Thoracic aorta (tissue), 2 donors: ENCODE measurements at regions not wholly inside any gene's neighbourhood (a gene's known extent, or its start where the extent isn't known, plus 50 kb on each side); places are given as distances from the start of the nearest gene placed in this dataset.

ENCODE experiments used
- ATAC-seq: fragments of 150-250 bp; one replicate; pipeline ENCODE4 v1.8.0; 2017; ENCODE audit warnings: low read depth; ENCODE audit not compliant: insufficient number of reproducible peaks, low FRiP score
- DNase-seq: peaks from one replicate; pipeline ENCODE4 v3.0.0-alpha.2; 2020; ENCODE audit warnings: low spot score
- H3K27ac ChIP-seq, 2 donors: fragments of 200-600 bp; sonication (generic); 1 replicate in 1 of 2; 2 replicates in 1 of 2; pipeline ENCODE4 v1.5.1; 2016; ENCODE audit warnings: mild to moderate bottlenecking in 2 of 2, moderate library complexity in 2 of 2
- H3K27me3 ChIP-seq: fragments of 200-600 bp; sonication (generic); replicated peaks from 2 replicates; pipeline ENCODE4 v1.6.0; 2016; ENCODE audit warnings: mild to moderate bottlenecking; ENCODE audit not compliant: insufficient read depth
- H3K36me3 ChIP-seq: fragments of 200-600 bp; sonication (generic); one replicate; pipeline ENCODE4 v1.5.1; 2016
- H3K4me1 ChIP-seq, 2 donors: fragments of 200-600 bp; sonication (generic); 1 replicate in 1 of 2; 2 replicates in 1 of 2; pipeline versions ENCODE4 v1.5.1 to v1.6.0; 2016; ENCODE audit warnings: low read depth in 2 of 2, mild to moderate bottlenecking in 1 of 2; ENCODE audit not compliant: control insufficient read depth in 1 of 2
- H3K4me3 ChIP-seq: fragments of 200-600 bp; sonication (generic); 2 replicates; pipeline ENCODE4 v1.5.1; 2016; ENCODE audit warnings: mild to moderate bottlenecking
- H3K9me3 ChIP-seq: fragments of 200-600 bp; sonication (generic); 2 replicates; pipeline ENCODE4 v1.5.1; 2016
- TF ChIP-seq, protein P1 (sequence below): fragments of 200-600 bp; sonication (generic); IDR thresholded peaks from one replicate; pipeline ENCODE4 v1.5.1; 2019; ENCODE audit warnings: antibody characterized with exemption

DNA sequence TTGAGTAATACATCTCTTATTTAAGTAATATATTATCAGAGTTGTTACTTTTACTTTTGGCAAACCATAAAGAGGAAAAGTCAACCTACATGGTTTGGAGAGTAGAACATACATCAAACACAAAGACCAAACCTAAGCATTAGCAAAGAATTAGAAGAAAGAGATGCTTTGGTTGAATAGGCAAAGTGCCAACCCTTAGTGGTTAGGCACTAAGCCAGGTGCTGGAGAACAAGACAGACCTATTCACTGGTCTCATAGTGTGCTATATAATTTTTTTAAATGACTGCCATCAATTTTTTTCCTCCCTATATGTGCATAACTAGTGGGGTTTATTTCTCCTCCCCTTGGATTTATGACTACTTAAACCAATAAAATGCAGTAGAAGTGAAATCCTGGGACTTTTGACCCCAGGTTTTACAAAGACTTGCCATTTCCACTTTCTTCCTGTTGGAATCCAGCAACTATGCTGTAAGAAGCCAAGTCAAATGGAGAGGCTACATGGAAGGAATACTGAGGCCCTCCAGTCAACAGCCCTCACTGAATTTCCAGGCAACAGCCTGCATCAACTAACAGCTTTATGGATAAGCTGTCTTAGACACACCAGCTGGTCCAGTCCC lies 69.8 kb upstream of the HAO2 start:
- Histone ChIP-seq H3K27me3 (no peaks in the 10 kb centered on the region), H3K4me1 (no peaks in the 10 kb centered on the region), H3K27ac (no peak overlapping the region), H3K9me3 (no peaks in the 10 kb centered on the region), H3K4me3 (no peak overlapping the region), H3K36me3 (no peaks in the 10 kb centered on the region)
- no peak for DNase-seq
- ATAC-seq = no peak
- TF ChIP-seq, protein P1, sequence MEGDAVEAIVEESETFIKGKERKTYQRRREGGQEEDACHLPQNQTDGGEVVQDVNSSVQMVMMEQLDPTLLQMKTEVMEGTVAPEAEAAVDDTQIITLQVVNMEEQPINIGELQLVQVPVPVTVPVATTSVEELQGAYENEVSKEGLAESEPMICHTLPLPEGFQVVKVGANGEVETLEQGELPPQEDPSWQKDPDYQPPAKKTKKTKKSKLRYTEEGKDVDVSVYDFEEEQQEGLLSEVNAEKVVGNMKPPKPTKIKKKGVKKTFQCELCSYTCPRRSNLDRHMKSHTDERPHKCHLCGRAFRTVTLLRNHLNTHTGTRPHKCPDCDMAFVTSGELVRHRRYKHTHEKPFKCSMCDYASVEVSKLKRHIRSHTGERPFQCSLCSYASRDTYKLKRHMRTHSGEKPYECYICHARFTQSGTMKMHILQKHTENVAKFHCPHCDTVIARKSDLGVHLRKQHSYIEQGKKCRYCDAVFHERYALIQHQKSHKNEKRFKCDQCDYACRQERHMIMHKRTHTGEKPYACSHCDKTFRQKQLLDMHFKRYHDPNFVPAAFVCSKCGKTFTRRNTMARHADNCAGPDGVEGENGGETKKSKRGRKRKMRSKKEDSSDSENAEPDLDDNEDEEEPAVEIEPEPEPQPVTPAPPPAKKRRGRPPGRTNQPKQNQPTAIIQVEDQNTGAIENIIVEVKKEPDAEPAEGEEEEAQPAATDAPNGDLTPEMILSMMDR = no peak

DNA sequence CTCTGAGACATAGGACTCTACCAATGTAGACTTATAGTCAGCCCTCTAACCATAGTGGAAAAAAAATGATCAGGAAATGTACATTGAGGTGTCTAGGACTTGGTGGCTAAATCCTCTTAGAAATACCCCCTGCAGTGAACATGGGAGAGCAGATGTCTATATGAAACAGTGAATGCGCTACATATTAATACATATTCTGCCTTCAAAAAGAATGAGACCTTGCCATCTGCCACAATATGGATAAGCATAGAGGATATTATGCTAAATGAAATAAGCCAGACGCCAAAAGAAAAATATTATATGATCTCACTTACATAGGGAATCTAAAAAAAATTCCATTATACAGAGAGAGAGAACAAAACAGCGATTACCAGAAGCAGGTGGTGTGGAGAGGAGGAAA lies 66.6 kb upstream of the HAO2 start:
- no peak for ATAC-seq
- Histone ChIP-seq H3K27ac (no peak overlapping the region), H3K27me3 (no peaks in the 10 kb centered on the region), H3K4me1 (no peaks in the 10 kb centered on the region), H3K36me3 (no peaks in the 10 kb centered on the region), H3K4me3 (no peak overlapping the region), H3K9me3 (no peaks in the 10 kb centered on the region)
- TF ChIP-seq, protein P1 = no peak
- DNase-seq = no peak

DNA sequence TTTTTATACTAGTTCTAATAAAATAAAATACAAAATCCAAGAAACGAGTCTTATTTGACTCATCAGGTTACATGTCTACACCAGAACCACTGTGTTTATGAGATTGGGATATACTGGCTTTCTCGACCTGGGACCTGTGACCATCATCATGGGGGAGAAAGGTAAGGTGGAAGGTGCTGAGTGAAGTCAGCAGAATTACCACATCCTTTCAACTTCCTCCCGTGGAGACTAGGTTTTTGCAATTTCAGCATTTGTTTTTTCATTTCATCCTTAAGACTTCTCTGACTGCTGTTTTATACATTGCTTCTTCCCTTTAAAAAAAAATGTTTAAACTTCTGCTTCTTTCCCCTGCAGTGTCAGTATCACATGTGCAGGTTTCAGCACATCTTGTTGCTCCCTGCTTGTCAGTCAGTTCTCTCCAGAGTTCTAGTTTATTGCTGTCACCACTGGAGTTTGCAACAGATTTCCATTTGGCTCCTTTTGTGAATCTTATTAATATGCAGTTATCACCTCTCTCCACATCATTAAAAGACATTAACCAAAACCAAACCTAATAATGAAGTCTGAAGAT lies 60.4 kb upstream of the HAO2 start:
- Histone ChIP-seq H3K4me1 (no peaks in the 10 kb centered on the region), H3K27me3 (no peaks in the 10 kb centered on the region), H3K9me3 (no peaks in the 10 kb centered on the region), H3K4me3 (no peak overlapping the region), H3K36me3 (no peaks in the 10 kb centered on the region), H3K27ac (no peak overlapping the region)
- ATAC-seq (no peak), DNase-seq (no peak)
- TF ChIP-seq, protein P1 = no peak

DNA sequence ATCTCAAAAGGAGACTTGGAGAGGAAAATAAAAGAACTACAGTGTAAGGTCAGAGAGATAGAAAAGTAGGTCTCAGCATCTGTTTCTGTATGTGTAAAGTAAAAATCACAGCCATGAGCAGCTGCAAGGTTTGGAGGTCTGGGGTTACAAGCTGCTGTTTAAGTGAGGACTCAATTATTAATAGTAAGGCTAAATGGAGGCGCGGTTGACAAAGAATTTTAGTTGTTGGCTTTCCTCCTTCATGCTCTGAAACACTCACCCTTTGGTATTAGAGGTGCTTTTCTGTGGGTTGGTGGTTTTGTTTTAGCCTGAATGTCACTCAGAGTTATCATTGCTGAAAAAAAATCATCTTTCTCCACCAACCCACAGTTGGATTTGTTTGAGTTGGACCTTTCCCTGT lies 59.8 kb upstream of the HAO2 start:
- no peaks in the 10 kb centered on the region for H3K36me3 ChIP-seq
- no peak for ATAC-seq
- H3K4me3 ChIP-seq = no peak overlapping the region
- TF ChIP-seq, protein P1 = no peak
- H3K27ac ChIP-seq = no peak overlapping the region
- no peaks in the 10 kb centered on the region for H3K4me1 ChIP-seq
- DNase-seq = no peak
- no peaks in the 10 kb centered on the region for H3K27me3 ChIP-seq
- H3K9me3 ChIP-seq = no peaks in the 10 kb centered on the region

DNA sequence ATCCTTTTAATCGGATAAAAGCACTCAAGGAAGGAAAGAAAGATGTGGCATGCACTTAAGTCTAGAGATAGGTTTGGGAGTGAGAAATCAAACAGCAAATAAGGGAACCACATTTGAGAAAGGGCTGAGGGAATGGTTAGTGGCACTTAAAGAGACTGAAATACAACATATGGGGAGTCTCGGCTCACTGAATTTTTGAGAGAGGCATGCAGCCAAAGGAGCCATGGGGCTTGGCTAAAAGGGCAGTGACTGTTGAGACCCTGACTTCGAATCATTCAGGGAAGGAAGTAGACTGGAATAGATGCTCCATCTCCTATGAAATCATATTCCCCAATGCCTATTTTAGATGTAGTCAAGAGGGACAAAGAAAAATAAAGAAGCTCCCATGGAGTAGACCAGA lies 58.3 kb upstream of the HAO2 start:
- Histone ChIP-seq H3K4me1 (no peaks in the 10 kb centered on the region), H3K9me3 (no peaks in the 10 kb centered on the region), H3K27me3 (no peaks in the 10 kb centered on the region), H3K36me3 (no peaks in the 10 kb centered on the region), H3K27ac (no peak overlapping the region), H3K4me3 (no peak overlapping the region)
- DNase-seq = no peak
- TF ChIP-seq, protein P1 = no peak
- no peak for ATAC-seq
